Mesendoderm (in vitro differentiated cells): ENCODE measurements at regions not wholly inside any gene's neighbourhood (a gene's known extent, or its start where the extent isn't known, plus 50 kb on each side); places are given as distances from the start of the nearest gene placed in this dataset.

Experiments
- DNase-seq: peaks from one replicate; pipeline ENCODE4 v3.0.0; 2013
- H2AK5ac ChIP-seq: 2 replicates; pipeline ENCODE4 v1.6.1; 2013; ENCODE audit warnings: low read length, inconsistent platforms
- H2BK120ac ChIP-seq: 2 replicates; pipeline ENCODE4 v1.6.1; 2013; ENCODE audit warnings: low read depth, mild to moderate bottlenecking, low read length, moderate library complexity, mixed read lengths
- H2BK15ac ChIP-seq: replicated peaks from 2 replicates; pipeline ENCODE4 v1.6.1; 2013; ENCODE audit warnings: low read depth, mild to moderate bottlenecking, moderate library complexity
- H2BK5ac ChIP-seq: 2 replicates; pipeline ENCODE4 v1.6.1; 2013; ENCODE audit warnings: low read length, inconsistent platforms
- H3K18ac ChIP-seq: 2 replicates; pipeline ENCODE4 v1.6.1; 2013; ENCODE audit warnings: mild to moderate bottlenecking, low read length, mixed read lengths
- H3K23ac ChIP-seq: one replicate; pipeline ENCODE4 v1.6.1; 2013; ENCODE audit warnings: low read length
- H3K27ac ChIP-seq: 2 replicates; pipeline ENCODE4 v1.5.1; 2013; ENCODE audit warnings: low read depth, mild to moderate bottlenecking, inconsistent platforms, low read length, moderate library complexity
- H3K27me3 ChIP-seq: 2 replicates; pipeline ENCODE4 v1.6.1; 2013; ENCODE audit warnings: low read length, control low read depth, mild to moderate bottlenecking, inconsistent platforms; ENCODE audit not compliant: insufficient read depth, poor library complexity
- H3K36me3 ChIP-seq: 2 replicates; pipeline ENCODE4 v1.6.1; 2013; ENCODE audit warnings: low read length, inconsistent platforms; ENCODE audit not compliant: control insufficient read depth, insufficient read depth
- H3K4ac ChIP-seq: one replicate; pipeline ENCODE4 v1.6.1; 2013; ENCODE audit warnings: low read depth, mild to moderate bottlenecking, low read length, moderate library complexity
- H3K4me1 ChIP-seq: 2 replicates; pipeline ENCODE4 v1.6.1; 2013; ENCODE audit warnings: low read depth, low read length, inconsistent platforms; ENCODE audit not compliant: control insufficient read depth
- H3K4me2 ChIP-seq: 2 replicates; pipeline ENCODE4 v1.6.1; 2013; ENCODE audit warnings: low read length
- H3K4me3 ChIP-seq: 2 replicates; pipeline ENCODE4 v1.5.1; 2013; ENCODE audit warnings: mild to moderate bottlenecking, low read length
- H3K56ac ChIP-seq: one replicate; pipeline ENCODE4 v1.6.1; 2013; ENCODE audit warnings: low read length
- H3K79me1 ChIP-seq: 2 replicates; pipeline ENCODE4 v1.6.1; 2013; ENCODE audit warnings: low read length, inconsistent platforms
- H3K79me2 ChIP-seq: 2 replicates; pipeline ENCODE4 v1.6.1; 2013; ENCODE audit warnings: mild to moderate bottlenecking, low read length; ENCODE audit not compliant: control insufficient read depth, insufficient read depth
- H3K9ac ChIP-seq: 2 replicates; pipeline ENCODE4 v1.6.1; 2013; ENCODE audit warnings: low read length, inconsistent platforms
- H4K5ac ChIP-seq: one replicate; pipeline ENCODE4 v1.6.1; 2013; ENCODE audit warnings: low read length
- H4K8ac ChIP-seq: one replicate; pipeline ENCODE4 v1.6.1; 2013; ENCODE audit warnings: low read depth, mild to moderate bottlenecking, control low read depth, low read length, moderate library complexity
- WGBS: extraction: QIAGEN DNeasy Blood & Tissue Kit; methylation state at CpG from one replicate; pipeline ENCODE4 v1.1.7; 2013; ENCODE audit warnings: low lambda C conversion rate, missing lambda C conversion rate; ENCODE audit not compliant: insufficient coverage; ENCODE audit errors: extremely low coverage; 5-methylcytosine and 5-hydroxymethylcytosine counted together

DNA sequence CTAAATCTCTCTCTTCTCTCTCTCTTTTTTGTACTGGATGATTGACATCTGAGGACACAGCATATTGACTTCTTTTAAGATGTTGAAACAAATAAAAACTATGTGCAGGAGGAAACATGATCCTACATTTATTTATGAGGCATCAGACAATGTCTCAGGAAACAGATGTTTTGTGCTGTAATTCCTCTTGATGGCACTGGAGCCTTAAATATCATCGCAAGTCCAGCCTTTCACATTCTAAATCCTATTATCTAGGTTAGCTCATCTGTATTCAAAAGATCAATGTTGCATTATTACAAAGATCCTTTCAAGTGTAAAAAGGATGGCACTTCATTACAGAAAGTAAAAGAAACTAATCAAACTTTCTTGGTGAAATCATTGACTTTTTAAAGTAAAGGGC lies 63.9 kb downstream of the MAT2B start:
- H3K23ac ChIP-seq = no peak overlapping the region
- H3K4ac ChIP-seq = no peak overlapping the region
- H3K56ac ChIP-seq = no peak overlapping the region
- H3K36me3 ChIP-seq = no peaks in the 10 kb centered on the region
- no peaks in the 10 kb centered on the region for H3K4me1 ChIP-seq
- no peak overlapping the region for H2AK5ac ChIP-seq
- WGBS = no CpG with 5 or more reads among the region's 1 CpG
- H3K27ac ChIP-seq = no peak overlapping the region
- H3K79me2 ChIP-seq = no peaks in the 10 kb centered on the region
- no peak overlapping the region for H3K18ac ChIP-seq
- H3K4me2 ChIP-seq = no peak overlapping the region
- peaks cover 2% of the 10 kb centered on the region for H3K27me3 ChIP-seq
- H3K79me1 ChIP-seq = no peaks in the 10 kb centered on the region
- H3K4me3 ChIP-seq = no peak overlapping the region
- peak; percentile 25 for DNase-seq
- no peak overlapping the region for H3K9ac ChIP-seq
- no peak overlapping the region for H4K8ac ChIP-seq
- H2BK120ac ChIP-seq = no peak overlapping the region
- no peak overlapping the region for H2BK5ac ChIP-seq
- no peak overlapping the region for H2BK15ac ChIP-seq
- H4K5ac ChIP-seq = no peak overlapping the region

DNA sequence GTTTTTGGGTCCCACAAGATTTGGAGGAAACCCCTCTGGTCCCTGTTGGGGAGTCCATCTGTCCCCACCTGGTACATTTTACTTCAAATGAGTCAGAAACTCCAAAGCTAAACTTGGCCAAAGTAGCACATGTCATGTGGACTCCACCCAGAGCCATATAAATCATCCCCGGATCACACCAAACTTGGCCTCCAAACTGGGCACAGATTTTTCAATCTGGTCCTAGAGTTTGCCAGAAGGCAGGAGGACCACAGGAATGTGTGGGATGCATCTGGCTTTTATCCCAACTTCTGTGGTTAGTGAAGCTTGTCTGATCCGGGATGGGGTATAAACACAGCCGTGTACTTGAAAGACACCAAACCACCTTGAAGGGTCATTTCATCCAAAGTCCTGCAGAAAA lies 66.3 kb downstream of the MAT2B start:
- no peak overlapping the region for H2BK15ac ChIP-seq
- no peak overlapping the region for H3K4me3 ChIP-seq
- no peak overlapping the region for H3K9ac ChIP-seq
- H3K56ac ChIP-seq = no peak overlapping the region
- H3K27me3 ChIP-seq = no peaks in the 10 kb centered on the region
- no peak overlapping the region for H4K5ac ChIP-seq
- no peaks in the 10 kb centered on the region for H3K79me2 ChIP-seq
- H3K18ac ChIP-seq = no peak overlapping the region
- no peaks in the 10 kb centered on the region for H3K4me1 ChIP-seq
- no peak overlapping the region for H2BK5ac ChIP-seq
- no peak overlapping the region for H3K4ac ChIP-seq
- H3K27ac ChIP-seq = no peak overlapping the region
- no peaks in the 10 kb centered on the region for H3K79me1 ChIP-seq
- no peak for DNase-seq
- no peak overlapping the region for H3K23ac ChIP-seq
- H3K4me2 ChIP-seq = no peak overlapping the region
- H3K36me3 ChIP-seq = no peaks in the 10 kb centered on the region
- no peak overlapping the region for H4K8ac ChIP-seq
- H2BK120ac ChIP-seq = no peak overlapping the region
- WGBS = no CpG with 5 or more reads among the region's 3 CpGs
- H2AK5ac ChIP-seq = no peak overlapping the region

DNA sequence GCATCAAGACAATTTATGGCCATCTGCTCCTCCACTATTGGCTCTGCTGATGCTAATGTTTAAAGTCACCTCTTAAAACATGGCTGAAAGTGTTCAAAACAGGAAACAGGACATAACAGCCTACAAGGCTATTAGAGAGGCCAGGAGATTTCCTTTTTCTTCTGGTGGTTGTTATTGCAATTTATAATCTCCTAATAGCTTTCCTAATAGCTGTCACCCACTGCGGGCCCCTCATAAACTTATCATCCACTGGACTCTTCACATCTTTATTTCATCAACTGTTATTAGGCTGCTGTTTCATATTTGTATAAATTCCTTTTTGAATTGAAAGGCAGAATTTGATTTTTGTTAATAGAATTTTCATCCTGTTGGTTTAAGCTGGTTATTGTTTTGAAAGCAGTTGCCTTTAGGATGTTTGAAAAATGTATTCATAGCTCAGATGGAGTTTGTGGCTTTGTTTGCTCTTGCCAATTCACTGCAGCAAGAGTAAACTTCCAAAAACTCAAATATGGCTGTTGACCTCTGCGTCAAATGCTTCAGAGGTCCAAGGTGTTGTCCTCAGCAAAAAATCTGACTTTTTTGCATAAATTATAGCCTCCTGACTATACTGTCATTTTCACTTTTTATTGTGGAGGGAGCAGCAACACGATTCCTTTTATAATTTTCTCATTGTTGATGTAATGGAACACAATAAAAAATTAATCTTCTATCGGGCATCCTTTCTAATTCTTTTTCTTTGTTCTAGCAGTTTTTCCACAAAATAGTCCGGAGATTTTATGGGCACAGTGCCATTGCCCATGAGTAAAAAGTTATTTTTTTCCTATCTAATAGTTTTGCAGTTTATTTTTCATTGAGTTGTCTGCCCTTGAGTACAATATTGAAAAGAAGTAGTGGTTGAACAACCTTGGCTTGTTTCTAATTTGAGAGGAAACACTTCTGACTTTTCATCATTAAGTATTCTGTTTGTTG lies 69.3 kb downstream of the MAT2B start:
- Histone ChIP-seq H3K4me1 (no peaks in the 10 kb centered on the region), H3K4me3 (no peak overlapping the region), H3K56ac (no peak overlapping the region), H3K79me2 (no peaks in the 10 kb centered on the region), H3K4me2 (no peak overlapping the region), H3K4ac (no peak overlapping the region), H3K27ac (no peak overlapping the region), H2BK15ac (no peak overlapping the region), H3K27me3 (no peaks in the 10 kb centered on the region), H3K18ac (no peak overlapping the region), H2AK5ac (no peak overlapping the region), H4K8ac (no peak overlapping the region), H2BK5ac (no peak overlapping the region), H3K79me1 (no peaks in the 10 kb centered on the region), H3K23ac (no peak overlapping the region), H4K5ac (no peak overlapping the region), H3K36me3 (no peaks in the 10 kb centered on the region), H3K9ac (no peak overlapping the region), H2BK120ac (no peak overlapping the region)
- DNase-seq = no peak
- WGBS = no CpG with 5 or more reads among the region's 5 CpGs

DNA sequence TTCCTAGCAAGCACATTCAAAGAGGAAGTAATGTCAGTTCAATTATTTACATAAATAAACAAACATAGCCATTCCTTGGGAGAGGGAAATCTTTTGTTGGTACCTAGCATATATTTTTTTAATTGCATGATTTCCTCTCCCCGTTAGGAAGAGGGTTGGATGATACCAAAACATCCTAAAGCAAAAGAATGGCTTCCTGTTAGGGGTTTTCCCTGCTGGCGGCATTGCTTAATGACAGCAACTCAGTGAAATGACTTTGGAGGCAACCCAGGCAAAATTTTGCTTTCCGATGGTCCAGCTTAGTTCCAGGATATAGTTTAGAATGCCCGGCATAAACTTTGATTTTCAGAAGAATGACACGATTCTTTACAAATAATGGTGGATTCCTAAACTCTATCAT lies 73.2 kb downstream of the MAT2B start:
- Histone ChIP-seq H3K27ac (no peak overlapping the region), H3K4me1 (no peaks in the 10 kb centered on the region), H3K36me3 (no peaks in the 10 kb centered on the region), H3K27me3 (no peaks in the 10 kb centered on the region), H3K79me2 (no peaks in the 10 kb centered on the region), H3K79me1 (no peaks in the 10 kb centered on the region), H3K4me2 (no peak overlapping the region), H3K18ac (no peak overlapping the region), H2BK5ac (no peak overlapping the region), H3K4ac (no peak overlapping the region), H2AK5ac (no peak overlapping the region), H3K56ac (no peak overlapping the region), H3K9ac (no peak overlapping the region), H3K4me3 (no peak overlapping the region), H2BK15ac (no peak overlapping the region), H3K23ac (no peak overlapping the region), H2BK120ac (no peak overlapping the region), H4K8ac (no peak overlapping the region), H4K5ac (no peak overlapping the region)
- DNase-seq = no peak
- WGBS = no CpG with 5 or more reads among the region's 5 CpGs

DNA sequence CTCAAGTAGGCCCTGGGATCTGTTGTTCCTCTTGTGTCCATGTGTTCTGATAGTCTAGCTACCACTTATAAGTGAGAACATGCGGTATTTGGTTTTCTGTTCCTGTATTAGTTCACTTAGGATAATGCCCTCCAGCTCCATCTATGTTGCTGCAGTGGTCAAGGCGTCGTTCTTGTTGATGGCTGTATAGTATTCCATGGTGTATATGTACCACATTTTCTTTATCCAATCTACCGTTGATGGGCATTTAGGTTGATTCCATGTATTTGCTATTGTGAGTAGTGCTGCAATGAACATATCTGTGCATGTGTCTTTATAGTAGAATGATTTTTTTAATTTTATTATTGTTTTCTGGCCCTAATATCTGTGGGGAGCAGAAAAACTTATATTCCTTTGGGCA lies 74.3 kb downstream of the MAT2B start:
- Histone ChIP-seq H3K79me2 (no peaks in the 10 kb centered on the region), H4K5ac (no peak overlapping the region), H2BK5ac (no peak overlapping the region), H3K18ac (no peak overlapping the region), H3K9ac (no peak overlapping the region), H2BK120ac (no peak overlapping the region), H3K56ac (no peak overlapping the region), H2AK5ac (no peak overlapping the region), H3K27ac (no peak overlapping the region), H3K36me3 (no peaks in the 10 kb centered on the region), H3K4me2 (no peak overlapping the region), H3K4me1 (no peaks in the 10 kb centered on the region), H3K27me3 (no peaks in the 10 kb centered on the region), H4K8ac (no peak overlapping the region), H3K23ac (no peak overlapping the region), H3K4ac (no peak overlapping the region), H2BK15ac (no peak overlapping the region), H3K4me3 (no peak overlapping the region), H3K79me1 (no peaks in the 10 kb centered on the region)
- no peak for DNase-seq
- WGBS = no CpG with 5 or more reads among the region's 4 CpGs

DNA sequence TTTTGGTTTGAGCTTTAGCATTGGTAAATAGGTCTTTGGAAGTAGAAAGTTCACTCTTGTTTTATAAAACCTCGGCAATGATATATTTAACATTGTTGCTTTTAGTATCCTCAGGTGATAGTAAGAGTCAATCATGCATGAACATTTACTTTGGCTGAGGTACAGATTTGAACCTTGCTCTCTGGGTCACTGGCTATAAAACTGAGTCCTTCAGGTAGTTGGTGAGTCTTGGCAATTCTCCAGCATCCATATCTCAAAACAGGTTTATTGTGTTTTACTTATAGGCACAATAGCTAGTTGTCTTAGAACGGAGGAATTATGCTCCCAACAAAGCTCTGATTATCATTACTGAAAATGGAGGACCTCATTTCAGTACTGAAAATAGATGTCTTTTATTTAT lies 75.1 kb downstream of the MAT2B start:
- no peak overlapping the region for H3K56ac ChIP-seq
- no peak overlapping the region for H3K4me3 ChIP-seq
- no peak for DNase-seq
- no peaks in the 10 kb centered on the region for H3K79me1 ChIP-seq
- WGBS = no CpG with 5 or more reads among the region's 2 CpGs
- H3K27ac ChIP-seq = no peak overlapping the region
- no peaks in the 10 kb centered on the region for H3K27me3 ChIP-seq
- no peaks in the 10 kb centered on the region for H3K4me1 ChIP-seq
- H3K4ac ChIP-seq = no peak overlapping the region
- no peak overlapping the region for H3K4me2 ChIP-seq
- H3K23ac ChIP-seq = no peak overlapping the region
- H2AK5ac ChIP-seq = no peak overlapping the region
- no peaks in the 10 kb centered on the region for H3K36me3 ChIP-seq
- no peak overlapping the region for H3K18ac ChIP-seq
- H4K5ac ChIP-seq = no peak overlapping the region
- no peak overlapping the region for H3K9ac ChIP-seq
- H2BK5ac ChIP-seq = no peak overlapping the region
- H4K8ac ChIP-seq = no peak overlapping the region
- H2BK15ac ChIP-seq = no peak overlapping the region
- H2BK120ac ChIP-seq = no peak overlapping the region
- H3K79me2 ChIP-seq = no peaks in the 10 kb centered on the region
